NT2/D1 (cell line): ENCODE measurements at regions not wholly inside any gene's neighbourhood (a gene's known extent, or its start where the extent isn't known, plus 50 kb on each side); places are given as distances from the start of the nearest gene placed in this dataset.

ENCODE experiments used
- SUZ12 ChIP-seq: IDR thresholded peaks from 2 replicates; pipeline ENCODE4 v1.6.1; 2011; ENCODE audit not compliant: insufficient read length, insufficient read depth; ENCODE audit errors: extremely low read depth
- YY1 ChIP-seq: IDR thresholded peaks from 2 replicates; pipeline ENCODE4 v1.6.1; 2011; ENCODE audit not compliant: insufficient read length, insufficient read depth

DNA sequence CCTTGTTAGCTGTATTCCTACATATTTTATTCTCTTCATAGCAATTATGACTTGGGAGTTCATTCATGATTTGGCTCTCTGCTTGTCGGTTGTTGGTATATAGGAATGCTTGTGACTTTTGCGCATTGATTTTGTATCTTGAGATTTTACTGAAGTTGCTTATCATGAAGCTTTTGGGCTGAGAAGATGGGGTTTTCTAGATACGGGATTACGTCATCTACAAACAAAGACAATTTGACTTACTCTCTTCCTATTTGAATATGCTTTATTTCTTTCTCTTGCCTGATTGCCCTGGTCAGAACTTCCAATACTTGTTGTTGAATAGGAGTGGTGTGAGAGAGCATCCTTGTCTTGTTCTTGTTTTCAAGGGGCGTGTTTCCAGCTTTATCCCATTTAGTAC lies 569.8 kb upstream of the NRXN1 start:
- TF ChIP-seq SUZ12 = no peak
- TF ChIP-seq YY1 = no peak
